Tibial artery (tissue), 4 donors: ENCODE measurements at regions not wholly inside any gene's neighbourhood (a gene's known extent, or its start where the extent isn't known, plus 50 kb on each side); places are given as distances from the start of the nearest gene placed in this dataset.

Experiments
- DNase-seq, 2 donors: peaks; one replicate each; pipeline ENCODE4 v3.0.0-alpha.2; 2019
- H3K27ac ChIP-seq, 2 donors: fragments of 200-600 bp; sonication (generic) in 1 of 2; 1 replicate in 1 of 2; 2 replicates in 1 of 2; pipeline ENCODE4 v1.5.1; 2018 to 2019; ENCODE audit warnings: mild to moderate bottlenecking in 1 of 2
- H3K27me3 ChIP-seq, 2 donors: fragments of 200-600 bp; sonication (generic) in 1 of 2; one replicate each; pipeline versions ENCODE4 v1.5.1 to v1.6.0; 2016 to 2019
- H3K36me3 ChIP-seq, 3 donors: fragments of 200-600 bp; sonication (generic) in 2 of 3; one replicate each; pipeline ENCODE4 v1.5.1; 2016 to 2019; ENCODE audit warnings: mild to moderate bottlenecking in 2 of 3
- H3K4me1 ChIP-seq, 4 donors: fragments of 200-600 bp; sonication (generic) in 2 of 4; 1 replicate in 3 of 4; 2 replicates in 1 of 4; pipeline ENCODE4 v1.5.1; 2016 to 2019
- H3K4me3 ChIP-seq, 2 donors: fragments of 200-600 bp; sonication (generic) in 1 of 2; 1 replicate in 1 of 2; 2 replicates in 1 of 2; pipeline ENCODE4 v1.5.1; 2018 to 2019; ENCODE audit warnings: mild to moderate bottlenecking in 2 of 2
- H3K9me3 ChIP-seq, 3 donors: fragments of 200-600 bp; sonication (generic) in 1 of 3; one replicate each; pipeline ENCODE4 v1.5.1; 2016 to 2019
- intact Hi-C: fragments of 100-400 bp; cut with DNase I; formaldehyde crosslinking; loops from one replicate; pipeline ENCODE4 v1.15.0; 2023; ENCODE audit warnings: low total_unique reads
- TF ChIP-seq, protein P1 (sequence below), 2 experiments: fragments of 200-600 bp in 1 of 2; fragments of 450-650 bp in 1 of 2; IDR thresholded peaks; one replicate each; pipeline ENCODE4 v1.5.1; 2017 to 2019; ENCODE audit warnings: antibody characterized with exemption in 2 of 2, mild to moderate bottlenecking in 1 of 2, moderate library complexity in 1 of 2

DNA sequence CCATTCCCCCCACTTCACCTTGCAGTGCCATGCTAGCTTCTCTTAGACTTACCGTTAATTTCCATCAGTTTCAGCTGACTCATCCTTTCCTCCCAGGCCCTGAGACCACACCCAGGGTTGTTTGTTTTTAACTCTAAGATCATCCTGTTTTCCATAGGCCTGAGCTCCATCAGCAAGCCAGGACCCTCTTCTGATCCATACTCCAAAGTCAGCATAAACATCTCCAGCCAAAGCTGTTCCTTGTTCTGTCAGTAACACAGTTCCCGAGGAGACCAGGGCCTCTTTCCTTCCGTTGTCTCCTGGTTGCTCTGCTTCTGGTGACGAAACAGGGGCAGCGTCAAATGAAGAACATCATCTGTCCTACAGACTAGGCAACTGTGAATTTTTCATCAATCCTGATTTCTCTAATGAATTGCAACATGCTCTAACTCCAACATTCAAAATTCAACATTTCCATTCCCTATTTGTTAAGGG is 83.8 kb upstream of the HNF1B start:
- Histone ChIP-seq H3K27me3 (peaks cover 0 to 7% of the 10 kb centered on the region in 2 donors), H3K36me3 (no peaks in the 10 kb centered on the region), H3K27ac (no peak overlapping the region), H3K9me3 (no peaks in the 10 kb centered on the region), H3K4me3 (no peak overlapping the region), H3K4me1 (no peaks in the 10 kb centered on the region)
- peak in 1 of 2 donors; percentile 45 for DNase-seq
- TF ChIP-seq, protein P1, sequence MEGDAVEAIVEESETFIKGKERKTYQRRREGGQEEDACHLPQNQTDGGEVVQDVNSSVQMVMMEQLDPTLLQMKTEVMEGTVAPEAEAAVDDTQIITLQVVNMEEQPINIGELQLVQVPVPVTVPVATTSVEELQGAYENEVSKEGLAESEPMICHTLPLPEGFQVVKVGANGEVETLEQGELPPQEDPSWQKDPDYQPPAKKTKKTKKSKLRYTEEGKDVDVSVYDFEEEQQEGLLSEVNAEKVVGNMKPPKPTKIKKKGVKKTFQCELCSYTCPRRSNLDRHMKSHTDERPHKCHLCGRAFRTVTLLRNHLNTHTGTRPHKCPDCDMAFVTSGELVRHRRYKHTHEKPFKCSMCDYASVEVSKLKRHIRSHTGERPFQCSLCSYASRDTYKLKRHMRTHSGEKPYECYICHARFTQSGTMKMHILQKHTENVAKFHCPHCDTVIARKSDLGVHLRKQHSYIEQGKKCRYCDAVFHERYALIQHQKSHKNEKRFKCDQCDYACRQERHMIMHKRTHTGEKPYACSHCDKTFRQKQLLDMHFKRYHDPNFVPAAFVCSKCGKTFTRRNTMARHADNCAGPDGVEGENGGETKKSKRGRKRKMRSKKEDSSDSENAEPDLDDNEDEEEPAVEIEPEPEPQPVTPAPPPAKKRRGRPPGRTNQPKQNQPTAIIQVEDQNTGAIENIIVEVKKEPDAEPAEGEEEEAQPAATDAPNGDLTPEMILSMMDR (IDR thresholded peaks at IDR 0.05): no peak
- intact Hi-C loops: no loop called here

DNA sequence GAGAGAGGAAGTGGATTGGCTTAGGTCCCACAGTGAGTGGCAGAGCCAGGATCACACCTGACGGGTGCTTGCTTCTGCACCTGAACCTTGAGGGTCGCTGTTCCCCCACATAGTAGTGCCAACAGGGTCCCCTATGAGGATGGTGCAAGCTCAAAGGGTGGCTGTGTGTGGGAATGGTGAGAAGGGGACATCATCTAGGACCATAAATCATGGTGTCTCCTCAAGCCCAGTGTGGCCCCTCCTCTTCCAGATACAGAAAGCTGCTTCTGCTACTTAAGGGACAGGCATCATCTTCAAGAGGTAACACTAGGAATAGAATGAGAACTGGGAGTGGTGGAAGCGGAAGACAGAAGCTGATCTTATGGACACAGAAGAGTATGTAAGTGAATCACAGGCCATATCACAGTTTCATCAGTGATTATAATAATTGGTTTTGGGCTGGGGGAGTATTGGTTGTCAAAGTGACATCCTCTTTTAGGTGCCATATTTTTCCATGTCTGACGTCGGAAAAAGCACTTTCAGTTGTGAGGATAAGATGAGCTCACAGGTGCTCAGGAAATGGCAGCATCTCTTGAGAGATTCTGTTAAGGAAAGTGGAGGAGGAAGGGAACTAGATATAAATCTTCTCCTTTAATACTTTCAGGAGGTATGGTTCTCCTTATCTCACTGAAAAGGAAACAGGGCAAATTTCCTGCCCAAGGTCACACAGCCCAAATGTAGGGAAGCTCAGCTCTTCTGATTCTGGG is 83.2 kb upstream of the HNF1B start:
- Histone ChIP-seq H3K36me3 (no peaks in the 10 kb centered on the region), H3K27ac (no peak overlapping the region), H3K4me3 (no peak overlapping the region), H3K4me1 (no peaks in the 10 kb centered on the region), H3K9me3 (no peaks in the 10 kb centered on the region), H3K27me3 (peaks cover 0 to 3% of the 10 kb centered on the region in 2 donors)
- TF ChIP-seq, protein P1 (IDR thresholded peaks at IDR 0.05): no peak
- intact Hi-C loops: no loop called here
- DNase-seq: no peak

DNA sequence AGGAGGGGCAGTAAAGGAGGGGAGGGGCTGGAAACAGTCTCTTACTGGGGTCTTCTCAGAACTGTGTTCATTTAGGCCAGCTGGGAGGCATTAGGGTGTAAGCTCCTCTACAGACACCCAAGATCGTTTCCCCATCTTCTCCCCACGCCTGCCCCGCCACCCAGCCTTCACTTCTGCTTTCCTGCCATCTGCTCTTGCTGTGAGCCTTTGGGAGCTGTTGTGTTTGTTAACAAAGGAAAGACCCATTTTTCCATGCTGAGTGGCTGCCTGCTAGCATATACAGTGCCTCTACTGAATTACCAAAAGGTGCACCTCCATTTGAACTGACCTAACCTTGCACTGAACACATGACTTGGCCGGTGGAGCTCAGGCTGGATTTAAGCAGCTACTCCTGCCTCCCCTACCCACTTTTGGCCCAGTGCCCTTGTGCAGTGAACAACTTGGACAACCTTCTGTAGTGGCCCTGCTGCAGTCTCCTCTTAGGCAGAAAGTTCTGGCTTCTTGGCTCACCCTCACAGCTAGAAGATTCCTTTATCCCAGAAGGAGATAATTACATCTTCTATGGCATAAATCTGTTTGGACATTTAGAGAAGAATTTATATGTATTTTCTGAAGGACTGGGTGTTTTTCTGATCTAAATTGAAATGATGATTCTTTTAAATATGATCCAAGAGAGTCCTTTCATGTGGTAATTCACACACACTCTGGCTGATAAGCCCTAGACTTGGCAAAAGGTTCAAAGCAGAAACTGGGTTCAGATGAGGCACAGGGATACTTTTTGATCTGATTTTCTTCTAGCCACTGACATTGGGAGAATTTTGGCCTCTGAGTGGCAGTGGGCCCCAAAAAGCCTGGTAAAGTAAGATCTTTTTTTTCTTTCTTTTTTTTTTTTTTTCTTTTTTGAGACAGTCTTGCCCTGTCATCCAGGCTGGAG is 81.9 kb upstream of the HNF1B start:
- Histone ChIP-seq H3K27me3 (peaks cover 0 to 3% of the 10 kb centered on the region in 2 donors), H3K9me3 (no peaks in the 10 kb centered on the region), H3K4me3 (no peak overlapping the region), H3K36me3 (no peaks in the 10 kb centered on the region), H3K27ac (no peak overlapping the region), H3K4me1 (no peaks in the 10 kb centered on the region)
- TF ChIP-seq, protein P1 (IDR thresholded peaks at IDR 0.05): no peak
- peak; percentile 59 to 74 for DNase-seq
- intact Hi-C loops: no loop called here

DNA sequence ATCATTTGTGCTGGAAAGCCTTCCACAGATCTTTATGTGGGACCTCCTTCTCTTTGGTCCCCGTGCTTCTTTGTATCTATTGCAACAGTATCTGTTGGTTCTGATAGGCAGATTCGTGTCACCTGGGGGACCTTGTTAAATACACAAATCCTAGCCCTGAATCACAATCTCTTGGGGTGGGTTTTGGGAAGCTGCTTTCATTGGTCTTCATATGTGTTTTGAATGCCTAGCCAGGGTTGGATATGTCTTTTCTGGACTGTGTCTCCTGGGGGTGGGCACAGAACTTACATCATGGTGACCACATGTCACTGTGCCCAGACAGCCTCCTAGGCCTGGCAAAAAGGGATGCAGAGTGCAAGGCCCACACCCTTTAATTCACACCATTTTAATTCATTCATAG is 81.0 kb upstream of the HNF1B start:
- TF ChIP-seq, protein P1 (IDR thresholded peaks at IDR 0.05): no peak
- DNase-seq: no peak

DNA sequence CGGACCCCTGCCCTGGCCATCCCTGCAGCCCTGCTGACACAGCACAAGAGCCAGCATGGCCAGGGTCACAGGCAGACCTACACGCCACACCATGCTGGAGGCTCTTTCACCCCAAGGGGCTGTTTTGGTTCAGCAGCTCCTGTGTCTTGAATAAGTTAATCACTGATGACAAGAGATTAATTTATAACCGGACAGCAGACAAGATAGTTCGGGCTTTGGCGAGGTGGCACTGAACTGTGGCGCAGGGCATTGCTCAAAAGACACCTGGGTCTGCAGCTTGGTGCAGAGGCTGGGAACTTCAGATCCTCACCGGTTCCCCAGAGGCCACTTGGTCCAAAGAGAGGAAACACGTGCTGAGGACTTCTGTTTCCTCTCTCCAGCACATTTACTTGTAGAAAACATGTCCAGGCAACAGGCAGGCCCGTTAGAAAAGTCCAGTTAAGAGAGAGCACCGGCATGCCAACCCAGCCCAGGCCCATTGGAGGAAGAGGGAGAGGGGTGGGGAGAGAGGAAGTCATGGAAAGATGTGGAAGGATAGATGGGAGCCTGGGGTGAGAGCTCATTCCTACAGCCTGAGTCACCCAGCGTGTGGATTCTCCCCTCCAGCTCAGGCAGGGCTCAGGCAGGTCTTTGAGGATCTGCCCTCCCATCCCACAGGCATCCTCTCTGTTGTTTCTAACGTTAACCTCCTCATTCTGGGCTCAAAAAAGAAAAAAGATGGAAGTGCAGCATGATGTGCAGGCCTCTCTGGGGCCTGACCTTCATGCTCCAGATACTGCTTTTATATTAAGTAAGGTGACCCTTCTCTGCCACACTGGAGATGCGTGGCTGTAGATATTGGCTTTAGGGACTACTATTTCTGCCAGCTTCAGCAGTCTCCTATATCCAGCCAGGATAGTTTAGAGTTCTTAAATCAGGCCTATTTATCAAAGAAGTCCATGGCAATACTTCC is 80.0 kb upstream of the HNF1B start:
- H3K27ac ChIP-seq: no peak overlapping the region
- H3K27me3 ChIP-seq: peaks cover 0 to 2% of the 10 kb centered on the region in 2 donors
- no peak overlapping the region for H3K4me3 ChIP-seq
- TF ChIP-seq, protein P1 (IDR thresholded peaks at IDR 0.05): no peak
- no peaks in the 10 kb centered on the region for H3K36me3 ChIP-seq
- DNase-seq: no peak
- no peaks in the 10 kb centered on the region for H3K4me1 ChIP-seq
- intact Hi-C loops: no loop called here
- H3K9me3 ChIP-seq: no peaks in the 10 kb centered on the region

More for the DNA sequence above, 81.0 kb upstream of the HNF1B start:
- no peaks in the 10 kb centered on the region for H3K9me3 ChIP-seq
- H3K4me3 ChIP-seq: no peak overlapping the region
- H3K4me1 ChIP-seq: no peaks in the 10 kb centered on the region
- intact Hi-C loops: no loop called here
- H3K27ac ChIP-seq: no peak overlapping the region
- H3K36me3 ChIP-seq: no peaks in the 10 kb centered on the region
- H3K27me3 ChIP-seq: peaks cover 0 to 3% of the 10 kb centered on the region in 2 donors
